Neural progenitor cell (in vitro differentiated cells): ENCODE measurements at regions not wholly inside any gene's neighbourhood (a gene's known extent, or its start where the extent isn't known, plus 50 kb on each side); places are given as distances from the start of the nearest gene placed in this dataset.
"Not testable (repeated sequence)": the region's sequence is repeated elsewhere in the genome, so short reads cannot be mapped to it uniquely, and the experiment has no call there.

ENCODE experiments used
- DNase-seq: peaks from one replicate; pipeline ENCODE4 v3.0.0-alpha.2; 2016; ENCODE audit warnings: low spot score
- H2AFZ ChIP-seq: fragments of 200-600 bp; sonication (generic); replicated peaks from 2 replicates; pipeline ENCODE4 v1.6.1; 2016; ENCODE audit warnings: antibody characterized with exemption
- H3F3A ChIP-seq: fragments of 200-600 bp; sonication (generic); 2 replicates; pipeline ENCODE4 v1.6.1; 2016; ENCODE audit warnings: antibody characterized with exemption, low read depth
- H3K27ac ChIP-seq: fragments of 200-600 bp; sonication (generic); 2 replicates; pipeline ENCODE4 v1.5.1; 2016; ENCODE audit warnings: mild to moderate bottlenecking
- H3K27me3 ChIP-seq: fragments of 200-600 bp; sonication (generic); 2 replicates; pipeline ENCODE4 v1.6.1; 2016; ENCODE audit warnings: mild to moderate bottlenecking, moderate library complexity
- H3K36me3 ChIP-seq: fragments of 200-600 bp; sonication (generic); 2 replicates; pipeline ENCODE4 v1.5.1; 2016
- H3K4me1 ChIP-seq: fragments of 200-600 bp; sonication (generic); 2 replicates; pipeline ENCODE4 v1.6.1; 2016; ENCODE audit warnings: mixed run types
- H3K4me2 ChIP-seq: fragments of 200-600 bp; sonication (generic); 2 replicates; pipeline ENCODE4 v1.6.1; 2016
- H3K4me3 ChIP-seq: fragments of 200-600 bp; sonication (generic); 2 replicates; pipeline ENCODE4 v1.5.1; 2016
- H3K79me2 ChIP-seq: fragments of 200-600 bp; sonication (generic); 2 replicates; pipeline ENCODE4 v1.6.1; 2016; ENCODE audit warnings: low read depth
- H3K9ac ChIP-seq: fragments of 200-600 bp; sonication (generic); 2 replicates; pipeline ENCODE4 v1.6.1; 2016
- H3K9me3 ChIP-seq: fragments of 200-600 bp; sonication (generic); 2 replicates; pipeline ENCODE4 v1.5.1; 2016; ENCODE audit warnings: low read depth
- H4K20me1 ChIP-seq: fragments of 200-600 bp; sonication (generic); 2 replicates; pipeline ENCODE4 v1.6.1; 2016; ENCODE audit warnings: low read depth
- H3K27ac Mint-ChIP-seq: 3 replicates; pipeline ENCODE4 v1.8.0; 2021; ENCODE audit warnings: mixed read lengths
- H3K27me3 Mint-ChIP-seq: 2 replicates; pipeline ENCODE4 v1.8.0; 2022; ENCODE audit warnings: low read depth, mild to moderate bottlenecking, inconsistent platforms, moderate library complexity, mixed read lengths; ENCODE audit not compliant: insufficient read depth
- H3K36me3 Mint-ChIP-seq: 3 replicates; pipeline ENCODE4 v1.8.0; 2021; ENCODE audit warnings: mixed read lengths
- H3K4me1 Mint-ChIP-seq: 3 replicates; pipeline ENCODE4 v1.8.0; 2021; ENCODE audit warnings: mixed read lengths
- H3K4me3 Mint-ChIP-seq: 3 replicates; pipeline ENCODE4 v1.8.0; 2021; ENCODE audit warnings: mild to moderate bottlenecking, moderate library complexity, mixed read lengths
- H3K9me3 Mint-ChIP-seq: 3 replicates; pipeline ENCODE4 v1.8.0; 2020; ENCODE audit warnings: mixed read lengths
- EZH2 ChIP-seq: fragments of 200-600 bp; sonication (generic); IDR thresholded peaks from 2 replicates; pipeline ENCODE4 v1.6.1; 2017; ENCODE audit warnings: antibody characterized with exemption, mild to moderate bottlenecking, moderate library complexity
- EZH2phosphoT487 ChIP-seq: fragments of 200-600 bp; sonication (generic); IDR thresholded peaks from 2 replicates; pipeline ENCODE4 v1.6.1; 2017; ENCODE audit warnings: antibody characterized with exemption
- TF ChIP-seq, protein P1 (sequence below): fragments of 200-600 bp; sonication (generic); IDR thresholded peaks from 2 replicates; pipeline ENCODE4 v1.5.1; 2017; ENCODE audit warnings: antibody characterized with exemption, mild to moderate bottlenecking

- Histone ChIP-seq H3K9me3 (no peaks in the 10 kb centered on the region), H3K4me1 (no peaks in the 10 kb centered on the region), H3K27ac (no peak overlapping the region), H3K36me3 (no peaks in the 10 kb centered on the region), H3K79me2 (no peaks in the 10 kb centered on the region), H3K4me3 (no peak overlapping the region), H2AFZ (no peak overlapping the region), H4K20me1 (no peaks in the 10 kb centered on the region), H3K4me2 (no peak overlapping the region), H3F3A (no peaks in the 10 kb centered on the region), H3K27me3 (no peaks in the 10 kb centered on the region), H3K9ac (no peak overlapping the region)
- no peak overlapping the region for H3K27ac Mint-ChIP-seq
- no peaks in the 10 kb centered on the region for H3K36me3 Mint-ChIP-seq
- DNase-seq: no peak
- peaks cover 5% of the 10 kb centered on the region for H3K4me1 Mint-ChIP-seq
- H3K9me3 Mint-ChIP-seq: peaks cover 15% of the 10 kb centered on the region
- peaks cover 9% of the 10 kb centered on the region for H3K27me3 Mint-ChIP-seq
- H3K4me3 Mint-ChIP-seq: no peak overlapping the region
- TF ChIP-seq EZH2phosphoT487 (no peak), EZH2 (no peak)
- TF ChIP-seq, protein P1, sequence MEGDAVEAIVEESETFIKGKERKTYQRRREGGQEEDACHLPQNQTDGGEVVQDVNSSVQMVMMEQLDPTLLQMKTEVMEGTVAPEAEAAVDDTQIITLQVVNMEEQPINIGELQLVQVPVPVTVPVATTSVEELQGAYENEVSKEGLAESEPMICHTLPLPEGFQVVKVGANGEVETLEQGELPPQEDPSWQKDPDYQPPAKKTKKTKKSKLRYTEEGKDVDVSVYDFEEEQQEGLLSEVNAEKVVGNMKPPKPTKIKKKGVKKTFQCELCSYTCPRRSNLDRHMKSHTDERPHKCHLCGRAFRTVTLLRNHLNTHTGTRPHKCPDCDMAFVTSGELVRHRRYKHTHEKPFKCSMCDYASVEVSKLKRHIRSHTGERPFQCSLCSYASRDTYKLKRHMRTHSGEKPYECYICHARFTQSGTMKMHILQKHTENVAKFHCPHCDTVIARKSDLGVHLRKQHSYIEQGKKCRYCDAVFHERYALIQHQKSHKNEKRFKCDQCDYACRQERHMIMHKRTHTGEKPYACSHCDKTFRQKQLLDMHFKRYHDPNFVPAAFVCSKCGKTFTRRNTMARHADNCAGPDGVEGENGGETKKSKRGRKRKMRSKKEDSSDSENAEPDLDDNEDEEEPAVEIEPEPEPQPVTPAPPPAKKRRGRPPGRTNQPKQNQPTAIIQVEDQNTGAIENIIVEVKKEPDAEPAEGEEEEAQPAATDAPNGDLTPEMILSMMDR: no peak
These were observed 237.9 kb downstream of the NEBL start for GRCh38 chr10:20659225-20659624.

DNA sequence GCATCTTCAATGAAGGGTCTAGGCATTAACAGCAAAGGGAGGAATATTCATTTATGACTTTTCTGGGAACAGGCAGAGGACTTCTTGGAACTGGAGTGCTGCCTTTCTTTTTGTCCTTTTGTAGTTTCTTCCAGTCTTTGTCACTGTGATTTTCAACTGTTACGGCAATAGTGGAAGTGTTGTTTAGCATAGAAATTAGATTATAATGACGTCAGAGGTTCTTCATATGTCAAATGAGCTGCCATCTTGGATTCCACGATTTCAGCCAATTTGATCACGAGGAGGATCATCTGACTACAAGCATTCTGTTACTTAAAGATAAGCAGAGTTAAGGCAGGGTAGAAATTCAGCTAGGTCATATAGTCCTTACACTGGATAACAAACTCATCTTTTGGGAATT, 239.0 kb downstream of the NEBL start:
- H3K4me3 ChIP-seq: no peak overlapping the region
- no peaks in the 10 kb centered on the region for H3K4me1 ChIP-seq
- no peaks in the 10 kb centered on the region for H4K20me1 ChIP-seq
- H3F3A ChIP-seq: no peaks in the 10 kb centered on the region
- no peaks in the 10 kb centered on the region for H3K79me2 ChIP-seq
- H3K4me1 Mint-ChIP-seq: peaks cover 5% of the 10 kb centered on the region
- peaks cover 9% of the 10 kb centered on the region for H3K27me3 Mint-ChIP-seq
- H2AFZ ChIP-seq: no peak overlapping the region
- H3K9me3 Mint-ChIP-seq: peaks cover 15% of the 10 kb centered on the region
- no peak for DNase-seq
- no peaks in the 10 kb centered on the region for H3K27me3 ChIP-seq
- H3K36me3 ChIP-seq: no peaks in the 10 kb centered on the region
- H3K27ac Mint-ChIP-seq: no peak overlapping the region
- TF ChIP-seq, protein P1: no peak
- TF ChIP-seq EZH2: no peak
- TF ChIP-seq EZH2phosphoT487: no peak
- no peak overlapping the region for H3K27ac ChIP-seq
- no peak overlapping the region for H3K9ac ChIP-seq
- H3K4me3 Mint-ChIP-seq: no peak overlapping the region
- H3K9me3 ChIP-seq: no peaks in the 10 kb centered on the region
- no peak overlapping the region for H3K4me2 ChIP-seq
- H3K36me3 Mint-ChIP-seq: no peaks in the 10 kb centered on the region

DNA sequence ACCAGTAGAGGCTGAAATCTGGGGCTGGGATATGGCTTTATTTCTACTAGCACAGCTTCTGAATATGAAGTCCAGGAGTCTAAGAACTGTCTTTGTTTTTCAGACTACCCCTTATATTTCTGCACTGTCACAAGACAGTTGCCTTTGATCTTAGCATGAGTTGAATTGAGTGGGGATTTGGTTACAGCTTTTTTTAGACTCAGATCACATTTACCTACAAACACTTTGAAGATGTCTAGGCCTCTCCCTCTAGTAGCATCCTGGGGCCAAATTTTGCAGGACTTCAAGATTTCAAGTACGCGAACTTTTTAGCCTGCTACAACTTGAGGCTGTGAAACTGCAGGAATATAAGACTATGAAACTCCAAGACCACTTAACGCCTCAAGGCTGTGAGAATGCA, 240.2 kb downstream of the NEBL start:
- H4K20me1 ChIP-seq: no peaks in the 10 kb centered on the region
- Mint-ChIP-seq H3K4me3 (no peak overlapping the region), H3K27me3 (peaks cover 4% of the 10 kb centered on the region), H3K9me3 (peaks cover 8% of the 10 kb centered on the region), H3K27ac (no peak overlapping the region), H3K36me3 (no peaks in the 10 kb centered on the region), H3K4me1 (peaks cover 5% of the 10 kb centered on the region)
- H3K27ac ChIP-seq: no peak overlapping the region
- no peaks in the 10 kb centered on the region for H3K79me2 ChIP-seq
- H3F3A ChIP-seq: no peaks in the 10 kb centered on the region
- no peak overlapping the region for H3K4me2 ChIP-seq
- H3K4me1 ChIP-seq: no peaks in the 10 kb centered on the region
- H3K4me3 ChIP-seq: no peak overlapping the region
- no peak overlapping the region for H3K9ac ChIP-seq
- no peaks in the 10 kb centered on the region for H3K9me3 ChIP-seq
- DNase-seq: no peak
- no peaks in the 10 kb centered on the region for H3K36me3 ChIP-seq
- no peak overlapping the region for H2AFZ ChIP-seq
- TF ChIP-seq, protein P1: no peak
- no peak for TF ChIP-seq EZH2
- no peak for TF ChIP-seq EZH2phosphoT487
- no peaks in the 10 kb centered on the region for H3K27me3 ChIP-seq

DNA sequence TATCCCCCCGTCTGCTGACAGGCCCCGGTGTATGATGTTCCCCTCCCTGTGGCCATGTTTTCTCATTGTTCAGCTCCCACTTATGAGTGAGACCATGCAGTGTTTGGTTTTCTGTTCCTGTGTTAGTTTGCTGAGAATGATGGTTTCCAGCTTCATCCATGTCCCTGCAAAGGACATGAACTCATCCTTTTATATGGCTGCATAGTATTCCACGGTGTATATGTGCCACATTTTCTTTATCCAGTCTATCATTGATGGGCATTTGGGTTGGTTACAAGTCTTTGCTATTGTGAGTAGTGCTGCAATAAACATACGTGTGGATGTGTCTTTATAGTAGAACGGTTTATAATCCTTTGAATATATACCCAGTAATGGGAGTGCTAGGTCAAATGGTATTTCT, 244.7 kb downstream of the NEBL start:
- not testable (repeated sequence) for H3K27me3 Mint-ChIP-seq, H3K27ac ChIP-seq, H3K79me2 ChIP-seq, H3K4me3 Mint-ChIP-seq, H3K4me1 Mint-ChIP-seq, H3K36me3 ChIP-seq, H3F3A ChIP-seq, H3K9me3 ChIP-seq, H3K4me3 ChIP-seq, H3K9me3 Mint-ChIP-seq, H2AFZ ChIP-seq, H4K20me1 ChIP-seq, H3K27me3 ChIP-seq, H3K4me1 ChIP-seq, DNase-seq, H3K27ac Mint-ChIP-seq, H3K4me2 ChIP-seq, H3K36me3 Mint-ChIP-seq, H3K9ac ChIP-seq
